Activated naive CD4-positive, alpha-beta T cell treated with anti-CD3 and anti-CD28 coated beads, Interleukin-2, amount 50 U/mL, for 24 hours (primary cell): ENCODE measurements at regions not wholly inside any gene's neighbourhood (a gene's known extent, or its start where the extent isn't known, plus 50 kb on each side); places are given as distances from the start of the nearest gene placed in this dataset.
"Not testable (repeated sequence)": the region's sequence is repeated elsewhere in the genome, so short reads cannot be mapped to it uniquely, and the experiment has no call there.

ENCODE experiments used
- H3K27ac Mint-ChIP-seq: one replicate; pipeline ENCODE4 v1.8.0; 2021; ENCODE audit warnings: mild to moderate bottlenecking, mixed read lengths
- H3K27me3 Mint-ChIP-seq: one replicate; pipeline ENCODE4 v1.8.0; 2021; ENCODE audit warnings: mixed read lengths
- H3K36me3 Mint-ChIP-seq: one replicate; pipeline ENCODE4 v1.8.0; 2021; ENCODE audit warnings: mixed read lengths
- H3K4me1 Mint-ChIP-seq: one replicate; pipeline ENCODE4 v1.8.0; 2021; ENCODE audit warnings: mixed read lengths
- H3K4me3 Mint-ChIP-seq: one replicate; pipeline ENCODE4 v1.8.0; 2021; ENCODE audit warnings: mild to moderate bottlenecking, mixed read lengths
- H3K9me3 Mint-ChIP-seq: one replicate; pipeline ENCODE4 v1.8.0; 2021; ENCODE audit warnings: mixed read lengths

- Mint-ChIP-seq H3K27ac (no peak overlapping the region), H3K9me3 (no peaks in the 10 kb centered on the region), H3K27me3 (no peaks in the 10 kb centered on the region), H3K36me3 (no peaks in the 10 kb centered on the region), H3K4me1 (no peaks in the 10 kb centered on the region), H3K4me3 (no peak overlapping the region)
Observed at GRCh38 chr5:118377420-118377819, 610.9 kb downstream of the DTWD2 start.

GRCh38 chr5:118371973-118372831 lies 616.1 kb downstream of the DTWD2 start:
- H3K27me3 Mint-ChIP-seq, result no peaks in the 10 kb centered on the region

GRCh38 chr5:118366429-118366828 lies 621.9 kb downstream of the DTWD2 start:
- H3K36me3 Mint-ChIP-seq, result no peaks in the 10 kb centered on the region
- no peak overlapping the region for H3K27ac Mint-ChIP-seq
- no peaks in the 10 kb centered on the region for H3K27me3 Mint-ChIP-seq
- no peaks in the 10 kb centered on the region for H3K4me1 Mint-ChIP-seq
- no peaks in the 10 kb centered on the region for H3K9me3 Mint-ChIP-seq
- H3K4me3 Mint-ChIP-seq, result no peak overlapping the region

More at GRCh38 chr5:118371973-118372831, 616.1 kb downstream of the DTWD2 start:
- Mint-ChIP-seq H3K36me3 (no peaks in the 10 kb centered on the region), H3K4me3 (no peak overlapping the region), H3K27ac (no peak overlapping the region), H3K9me3 (no peaks in the 10 kb centered on the region), H3K4me1 (no peaks in the 10 kb centered on the region)

- H3K4me3 Mint-ChIP-seq, result no peak overlapping the region
- no peak overlapping the region for H3K27ac Mint-ChIP-seq
- no peaks in the 10 kb centered on the region for H3K36me3 Mint-ChIP-seq
Observed at GRCh38 chr5:118365718-118366117, 622.6 kb downstream of the DTWD2 start.

GRCh38 chr5:118354797-118355196 lies 633.5 kb downstream of the DTWD2 start:
- Mint-ChIP-seq H3K9me3 (no peaks in the 10 kb centered on the region), H3K4me3 (no peak overlapping the region), H3K27ac (no peak overlapping the region), H3K27me3 (no peaks in the 10 kb centered on the region), H3K4me1 (no peaks in the 10 kb centered on the region), H3K36me3 (no peaks in the 10 kb centered on the region)

More at GRCh38 chr5:118365718-118366117, 622.6 kb downstream of the DTWD2 start:
- H3K27me3 Mint-ChIP-seq, result no peaks in the 10 kb centered on the region
- H3K9me3 Mint-ChIP-seq, result no peaks in the 10 kb centered on the region
- no peaks in the 10 kb centered on the region for H3K4me1 Mint-ChIP-seq

GRCh38 chr5:118353970-118354369 lies 634.4 kb downstream of the DTWD2 start:
- no peak overlapping the region for H3K4me3 Mint-ChIP-seq
- H3K27me3 Mint-ChIP-seq, result no peaks in the 10 kb centered on the region
- no peaks in the 10 kb centered on the region for H3K9me3 Mint-ChIP-seq
- no peaks in the 10 kb centered on the region for H3K36me3 Mint-ChIP-seq
- H3K4me1 Mint-ChIP-seq, result no peaks in the 10 kb centered on the region
- no peak overlapping the region for H3K27ac Mint-ChIP-seq

- H3K9me3 Mint-ChIP-seq, result no peaks in the 10 kb centered on the region
- H3K4me3 Mint-ChIP-seq, result no peak overlapping the region
- H3K36me3 Mint-ChIP-seq, result no peaks in the 10 kb centered on the region
- H3K4me1 Mint-ChIP-seq, result no peaks in the 10 kb centered on the region
- no peak overlapping the region for H3K27ac Mint-ChIP-seq
- H3K27me3 Mint-ChIP-seq, result no peaks in the 10 kb centered on the region
Observed at GRCh38 chr5:118336468-118336867, 651.9 kb downstream of the DTWD2 start.

GRCh38 chr5:118327389-118327788 lies 661.0 kb downstream of the DTWD2 start:
- no peaks in the 10 kb centered on the region for H3K36me3 Mint-ChIP-seq
- no peak overlapping the region for H3K4me3 Mint-ChIP-seq
- no peaks in the 10 kb centered on the region for H3K4me1 Mint-ChIP-seq
- H3K9me3 Mint-ChIP-seq, result peaks cover 8% of the 10 kb centered on the region
- H3K27me3 Mint-ChIP-seq, result no peaks in the 10 kb centered on the region
- no peak overlapping the region for H3K27ac Mint-ChIP-seq

- Mint-ChIP-seq H3K4me3 (no peak overlapping the region), H3K27me3 (no peaks in the 10 kb centered on the region), H3K4me1 (no peaks in the 10 kb centered on the region), H3K36me3 (no peaks in the 10 kb centered on the region), H3K27ac (no peak overlapping the region), H3K9me3 (peaks cover 8% of the 10 kb centered on the region)
Observed at GRCh38 chr5:118326481-118327045, 661.8 kb downstream of the DTWD2 start.

- H3K36me3 Mint-ChIP-seq, result no peaks in the 10 kb centered on the region
- no peak overlapping the region for H3K4me3 Mint-ChIP-seq
Observed at GRCh38 chr5:118325931-118326330, 662.4 kb downstream of the DTWD2 start.

GRCh38 chr5:118323723-118324122 lies 664.6 kb downstream of the DTWD2 start:
- H3K27me3 Mint-ChIP-seq, H3K4me1 Mint-ChIP-seq, H3K36me3 Mint-ChIP-seq, H3K4me3 Mint-ChIP-seq, H3K27ac Mint-ChIP-seq: not testable (repeated sequence)
- peaks cover 21% of the 10 kb centered on the region for H3K9me3 Mint-ChIP-seq

More at GRCh38 chr5:118325931-118326330, 662.4 kb downstream of the DTWD2 start:
- H3K27ac Mint-ChIP-seq, result no peak overlapping the region
- peaks cover 10% of the 10 kb centered on the region for H3K9me3 Mint-ChIP-seq
- H3K27me3 Mint-ChIP-seq, result no peaks in the 10 kb centered on the region
- no peaks in the 10 kb centered on the region for H3K4me1 Mint-ChIP-seq

- Mint-ChIP-seq H3K36me3 (no peaks in the 10 kb centered on the region), H3K9me3 (peaks cover 21% of the 10 kb centered on the region), H3K27ac (no peak overlapping the region), H3K4me3 (no peak overlapping the region), H3K27me3 (no peaks in the 10 kb centered on the region), H3K4me1 (no peaks in the 10 kb centered on the region)
Observed at GRCh38 chr5:118321081-118321480, 667.3 kb downstream of the DTWD2 start.

GRCh38 chr5:118320121-118320520 lies 668.2 kb downstream of the DTWD2 start:
- Mint-ChIP-seq H3K4me3 (no peak overlapping the region), H3K27me3 (no peaks in the 10 kb centered on the region), H3K4me1 (no peaks in the 10 kb centered on the region), H3K9me3 (peaks cover 21% of the 10 kb centered on the region), H3K27ac (no peak overlapping the region), H3K36me3 (no peaks in the 10 kb centered on the region)

GRCh38 chr5:118314931-118315330 lies 673.4 kb downstream of the DTWD2 start:
- H3K27me3 Mint-ChIP-seq, result no peaks in the 10 kb centered on the region
- H3K4me1 Mint-ChIP-seq, result no peaks in the 10 kb centered on the region
- H3K9me3 Mint-ChIP-seq, result peaks cover under 1% of the 10 kb centered on the region
- H3K36me3 Mint-ChIP-seq, result no peaks in the 10 kb centered on the region
- no peak overlapping the region for H3K4me3 Mint-ChIP-seq
- no peak overlapping the region for H3K27ac Mint-ChIP-seq

- H3K27me3 Mint-ChIP-seq, result no peaks in the 10 kb centered on the region
- H3K4me3 Mint-ChIP-seq, result no peak overlapping the region
- H3K9me3 Mint-ChIP-seq, result no peaks in the 10 kb centered on the region
- no peaks in the 10 kb centered on the region for H3K36me3 Mint-ChIP-seq
- H3K27ac Mint-ChIP-seq, result no peak overlapping the region
- no peaks in the 10 kb centered on the region for H3K4me1 Mint-ChIP-seq
Observed at GRCh38 chr5:118311103-118311819, 677.1 kb downstream of the DTWD2 start.

GRCh38 chr5:118310401-118310800 lies 677.9 kb downstream of the DTWD2 start:
- no peaks in the 10 kb centered on the region for H3K4me1 Mint-ChIP-seq
- no peak overlapping the region for H3K4me3 Mint-ChIP-seq
- H3K36me3 Mint-ChIP-seq, result no peaks in the 10 kb centered on the region
- no peak overlapping the region for H3K27ac Mint-ChIP-seq
- no peaks in the 10 kb centered on the region for H3K9me3 Mint-ChIP-seq
- H3K27me3 Mint-ChIP-seq, result no peaks in the 10 kb centered on the region
